ENCODE measurements at regions not wholly inside any gene's neighbourhood (a gene's known extent, or its start where the extent isn't known, plus 50 kb on each side); places are given as distances from the start of the nearest gene placed in this dataset.

GRCh38 chr4:177809791-177810190 lies 367.6 kb upstream of the AGA start:
- TF ChIP-seq CTCF (IDR thresholded peaks at IDR 0.05): no peak
- no peak for TF ChIP-seq POLR2A (IDR thresholded peaks at IDR 0.05)
